NCI-H446 (cell line): ENCODE measurements at regions not wholly inside any gene's neighbourhood (a gene's known extent, or its start where the extent isn't known, plus 50 kb on each side); places are given as distances from the start of the nearest gene placed in this dataset.

Experiments
- DNase-seq, 2 experiments: peaks; one replicate each; lab custom pipeline; 2025; lab: John Stamatoyannopoulos, UW

DNA sequence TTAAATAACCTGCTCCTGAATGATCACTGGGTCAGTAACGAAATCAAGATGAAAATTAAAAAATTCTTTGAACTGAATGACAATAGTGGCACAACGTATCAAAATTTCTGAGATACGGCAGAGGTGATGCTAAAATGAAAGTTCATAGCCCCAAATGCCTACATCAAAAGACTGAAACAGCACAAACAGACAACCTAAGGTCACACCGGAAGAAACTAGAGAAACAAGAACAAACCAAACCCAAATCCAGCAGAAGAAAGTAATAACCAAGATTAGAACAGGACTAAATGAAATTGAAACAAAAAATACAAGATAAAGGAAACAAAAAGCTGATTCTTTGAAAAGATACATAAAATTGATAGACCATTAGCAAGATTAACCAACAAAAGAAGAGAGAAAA lies 324.1 kb downstream of the RBM26 start:
- no peak for DNase-seq

- DNase-seq = no peak
Measured at GRCh38 chr13:79079351-79079839, 326.7 kb downstream of the RBM26 start.

- no peak for DNase-seq
Measured at GRCh38 chr13:79075703-79076102, 330.4 kb downstream of the RBM26 start.

- no peak for DNase-seq
Measured at GRCh38 chr13:79070343-79070974, 335.6 kb downstream of the RBM26 start.

DNA sequence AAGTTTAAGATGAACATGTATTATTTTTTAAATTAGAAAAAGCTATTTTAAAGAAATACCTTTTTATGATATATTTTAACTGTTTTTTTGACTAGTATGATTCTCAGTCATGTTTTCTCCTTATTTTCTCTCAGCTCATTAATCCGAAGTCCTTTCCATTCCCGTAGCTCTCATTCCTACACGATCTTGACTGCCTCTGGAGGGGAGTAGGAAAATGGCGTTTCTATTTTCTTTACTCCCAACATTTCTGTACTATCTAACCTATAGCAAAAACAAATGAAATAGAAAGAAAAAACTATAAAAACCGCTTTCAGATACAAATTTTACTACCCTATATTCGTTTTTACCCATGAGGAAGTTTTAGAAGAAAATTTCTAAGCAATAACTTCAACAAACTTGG lies 343.8 kb downstream of the RBM26 start:
- DNase-seq = no peak

- no peak for DNase-seq
Measured at GRCh38 chr13:79060216-79060615, 345.8 kb downstream of the RBM26 start.

- no peak for DNase-seq
Measured at GRCh38 chr13:79056706-79057105, 349.3 kb downstream of the RBM26 start.

GRCh38 chr13:79051472-79051871 lies 354.6 kb downstream of the RBM26 start:
- DNase-seq = no peak

DNA sequence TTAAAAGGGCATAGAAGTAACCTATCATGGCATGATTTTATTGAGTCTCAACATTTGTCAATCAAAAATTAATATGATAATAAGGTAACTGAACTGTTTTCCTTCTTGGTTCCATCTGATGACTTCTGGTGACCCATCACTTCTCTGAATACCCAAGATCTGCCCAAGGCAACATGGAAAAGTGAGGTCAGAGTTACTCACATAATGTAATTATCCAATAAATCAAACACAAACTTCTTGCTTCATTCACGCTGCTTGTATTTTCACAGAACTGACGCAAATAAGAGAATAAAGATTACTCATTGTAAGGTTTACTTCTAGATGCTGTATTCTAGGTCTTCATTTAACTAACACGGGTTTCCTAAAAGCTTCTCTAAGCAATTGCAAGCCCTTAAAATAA lies 361.6 kb downstream of the RBM26 start:
- no peak for DNase-seq

- no peak for DNase-seq
Measured at GRCh38 chr13:79043208-79043607, 362.8 kb downstream of the RBM26 start.

- no peak for DNase-seq
Measured at GRCh38 chr13:79037197-79037596, 368.9 kb downstream of the RBM26 start.

DNA sequence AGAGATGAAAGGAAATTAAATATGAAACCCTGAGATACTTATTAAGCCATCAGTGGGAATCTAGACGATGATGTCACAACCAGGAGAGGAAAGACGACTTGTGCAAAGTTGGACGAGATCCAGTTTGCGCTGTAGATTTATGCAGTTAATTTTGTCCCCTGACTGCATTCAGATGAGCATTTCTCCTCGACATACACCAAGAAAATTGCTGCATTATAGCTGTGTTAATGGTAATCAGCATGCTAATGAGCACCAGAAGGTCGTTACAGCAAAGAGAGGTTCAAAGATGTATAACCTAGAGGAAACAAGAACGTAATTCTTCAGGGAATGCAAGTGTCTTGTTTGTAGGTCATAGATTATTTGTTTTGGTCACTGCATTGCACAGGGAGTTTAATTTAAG lies 371.7 kb downstream of the RBM26 start:
- no peak for DNase-seq

- no peak for DNase-seq
Measured at GRCh38 chr13:79030513-79030912, 371.6 kb upstream of the OBI1 start.

DNA sequence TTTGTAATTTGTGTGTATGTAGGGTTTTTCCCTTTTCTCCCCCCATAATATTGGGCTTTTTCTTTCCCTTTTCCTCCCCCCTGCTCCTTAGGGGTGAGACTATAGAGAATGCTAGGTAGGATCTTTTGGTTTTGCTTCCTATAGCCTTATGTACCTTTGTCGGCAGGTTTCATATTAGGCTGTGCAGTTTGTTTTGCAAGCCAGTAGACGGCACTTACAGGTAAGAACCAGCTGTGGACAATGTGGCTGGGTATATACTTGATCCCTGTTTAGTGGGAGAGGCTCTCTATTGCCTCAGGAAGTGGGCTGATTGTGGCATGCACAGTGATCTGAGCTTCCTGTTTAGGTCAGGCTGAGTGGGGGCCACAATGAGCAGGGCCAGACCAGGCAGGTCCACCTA lies 359.2 kb upstream of the OBI1 start:
- DNase-seq = no peak

GRCh38 chr13:79011179-79011578 lies 352.2 kb upstream of the OBI1 start:
- no peak for DNase-seq

- DNase-seq = no peak
Measured at GRCh38 chr13:79003989-79004898, 345.3 kb upstream of the OBI1 start.

DNA sequence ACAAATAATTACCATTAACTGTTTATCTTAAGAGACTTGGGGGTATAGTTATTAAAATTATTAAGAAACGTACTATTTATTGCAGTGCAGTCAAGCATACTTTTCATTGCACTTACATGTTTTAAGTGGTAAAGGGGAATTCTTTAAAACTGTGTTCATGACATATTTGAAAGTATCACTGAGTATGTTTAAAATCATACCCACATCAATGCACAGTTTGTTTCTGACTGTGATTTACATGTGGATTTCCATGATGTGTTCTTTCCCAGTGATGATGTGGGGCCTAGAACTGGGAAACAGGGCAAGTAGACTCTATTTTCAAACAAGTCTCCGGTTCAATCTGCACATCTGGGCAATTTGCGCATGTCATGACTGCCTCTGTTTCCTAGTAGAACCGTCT lies 340.5 kb upstream of the OBI1 start:
- DNase-seq = no peak

GRCh38 chr13:78998630-78999315 lies 339.8 kb upstream of the OBI1 start:
- no peak for DNase-seq

DNA sequence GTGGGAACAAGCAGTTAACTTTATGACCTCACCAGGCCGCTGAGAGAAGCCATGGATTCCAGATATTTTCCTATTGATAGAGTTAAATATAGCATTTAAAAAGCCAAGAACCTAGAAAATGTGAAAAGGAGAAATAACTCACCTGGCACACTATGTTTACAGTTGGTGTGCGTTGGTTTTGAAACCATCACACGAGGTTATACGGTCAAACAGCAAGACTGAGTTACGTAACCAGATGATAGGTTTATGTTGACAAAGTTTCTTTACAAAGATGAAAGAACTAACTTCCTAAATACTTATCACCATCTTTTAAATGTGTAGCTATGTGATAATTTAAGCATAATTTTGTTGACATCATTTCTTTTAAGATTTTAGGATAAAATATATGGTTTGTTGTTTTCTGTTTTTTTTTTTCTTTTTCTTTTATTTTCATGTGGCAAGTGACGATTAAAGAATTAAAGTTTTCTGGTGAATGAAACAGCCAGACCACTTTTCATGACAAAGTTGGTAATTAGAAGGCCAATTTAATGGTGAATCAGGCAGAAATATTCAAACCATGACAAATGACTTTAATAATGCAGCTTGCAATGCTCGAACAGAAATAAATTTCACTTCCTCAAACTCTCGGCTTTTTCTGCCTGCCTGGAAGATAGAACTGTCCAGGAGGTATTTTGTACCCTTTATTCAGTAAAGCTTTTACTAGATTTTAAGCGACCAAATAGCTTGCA lies 339.1 kb upstream of the OBI1 start:
- no peak for DNase-seq

DNA sequence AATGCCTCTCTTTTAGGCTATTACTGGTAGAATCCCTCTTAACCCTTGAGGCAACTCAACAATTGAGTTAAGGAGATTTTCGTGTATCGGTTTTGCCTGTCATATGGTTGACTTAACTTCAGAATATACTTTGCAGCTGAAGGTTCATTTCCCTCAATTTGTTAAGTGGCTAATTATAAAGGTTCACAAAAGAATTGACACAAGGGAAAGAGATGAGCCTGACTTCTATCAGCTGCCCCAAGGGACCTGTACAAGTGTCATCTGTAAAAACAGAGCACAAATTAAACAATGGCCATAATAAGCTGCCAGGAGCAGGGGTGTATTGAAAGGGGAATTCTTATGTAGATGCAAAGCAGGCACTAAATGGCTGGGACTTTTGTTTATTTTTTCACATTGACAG lies 334.8 kb upstream of the OBI1 start:
- DNase-seq = no peak

DNA sequence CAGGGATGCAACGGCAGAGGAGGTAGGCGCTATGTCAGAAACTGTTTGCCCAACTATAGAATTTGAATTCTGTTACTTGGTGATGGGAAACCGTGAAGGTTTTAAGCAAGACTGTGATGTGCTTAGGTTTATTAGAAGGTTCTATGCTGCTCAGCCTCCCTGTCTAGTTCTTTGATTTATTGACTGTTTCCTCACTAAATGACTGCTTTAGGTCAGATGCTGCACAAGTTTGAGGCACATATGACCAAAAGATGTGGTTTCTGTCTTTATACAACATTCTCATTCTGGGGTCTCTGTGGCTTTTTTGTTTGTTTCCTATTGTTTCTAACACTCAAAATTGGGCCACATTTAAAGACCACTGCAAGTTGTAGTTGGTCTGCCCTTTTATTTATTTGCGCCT lies 323.0 kb upstream of the OBI1 start:
- DNase-seq = no peak

DNA sequence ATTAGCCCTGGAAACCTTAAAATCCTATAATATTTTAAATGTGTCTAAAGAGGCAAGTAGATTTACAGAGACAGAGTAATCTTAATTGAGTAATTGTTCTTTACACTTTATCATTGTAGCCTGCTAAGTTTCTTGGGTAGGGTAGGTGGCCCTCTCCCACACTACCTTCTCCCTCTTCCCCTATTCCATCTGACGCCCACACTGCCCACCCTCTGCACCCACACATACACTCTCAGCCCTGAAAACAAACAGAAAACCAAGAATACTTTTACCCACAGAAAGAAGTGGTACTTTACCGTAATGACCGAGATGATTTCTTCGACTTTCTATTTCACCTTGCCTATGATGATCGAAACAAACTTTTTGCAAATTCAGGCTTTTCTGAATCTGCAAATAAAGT lies 320.4 kb upstream of the OBI1 start:
- DNase-seq = no peak
